Fibroblast of gingiva (primary cell): ENCODE measurements at regions not wholly inside any gene's neighbourhood (a gene's known extent, or its start where the extent isn't known, plus 50 kb on each side); places are given as distances from the start of the nearest gene placed in this dataset.

Experiments
- DNase-seq: peaks from one replicate; pipeline ENCODE4 v3.0.0-alpha.2; 2011; ENCODE audit warnings: low read depth

- DNase-seq = no peak
Observed at GRCh38 chr2:18425210-18425703, 135.2 kb downstream of the RDH14 start.

- DNase-seq = no peak
Observed at GRCh38 chr2:18423636-18424035, 136.8 kb downstream of the RDH14 start.

GRCh38 chr2:18422432-18423165 lies 137.9 kb downstream of the RDH14 start:
- peak; percentile 55 for DNase-seq

- peak; percentile 74 for DNase-seq
Observed at GRCh38 chr2:18413676-18414396, 146.6 kb downstream of the RDH14 start.

- no peak for DNase-seq
Observed at GRCh38 chr2:18412980-18413675, 147.3 kb downstream of the RDH14 start.

GRCh38 chr2:18411626-18412025 lies 148.8 kb downstream of the RDH14 start:
- peak; percentile 48 for DNase-seq

GRCh38 chr2:18410543-18410942 lies 149.9 kb downstream of the RDH14 start:
- DNase-seq = no peak

GRCh38 chr2:18408638-18409037 lies 151.8 kb downstream of the RDH14 start:
- no peak for DNase-seq

GRCh38 chr2:18406219-18406618 lies 154.2 kb downstream of the RDH14 start:
- DNase-seq = peak; percentile 29

GRCh38 chr2:18404708-18405107 lies 155.7 kb downstream of the RDH14 start:
- DNase-seq = no peak

- DNase-seq = no peak
Observed at GRCh38 chr2:18403921-18404522, 156.4 kb downstream of the RDH14 start.

- peak; percentile 19 for DNase-seq
Observed at GRCh38 chr2:18402831-18403230, 157.6 kb downstream of the RDH14 start.

GRCh38 chr2:18401471-18401870 lies 159.0 kb downstream of the RDH14 start:
- no peak for DNase-seq

- DNase-seq = no peak
Observed at GRCh38 chr2:18399601-18400000, 160.9 kb downstream of the RDH14 start.

- peak; percentile 85 for DNase-seq
Observed at GRCh38 chr2:18398833-18399232, 161.6 kb downstream of the RDH14 start.

- DNase-seq = no peak
Observed at GRCh38 chr2:18396329-18397010, 164.0 kb downstream of the RDH14 start.

GRCh38 chr2:18395555-18395954 lies 164.9 kb downstream of the RDH14 start:
- DNase-seq = no peak

GRCh38 chr2:18387441-18388206 lies 172.8 kb downstream of the RDH14 start:
- peak; percentile 76 for DNase-seq

- no peak for DNase-seq
Observed at GRCh38 chr2:18384242-18384641, 176.2 kb downstream of the RDH14 start.

- DNase-seq = peak; percentile 60
Observed at GRCh38 chr2:18381386-18381785, 179.1 kb downstream of the RDH14 start.

- peak; percentile 36 for DNase-seq
Observed at GRCh38 chr2:18380321-18380720, 180.1 kb downstream of the RDH14 start.
